NCI-H2196 (cell line): ENCODE measurements at regions not wholly inside any gene's neighbourhood (a gene's known extent, or its start where the extent isn't known, plus 50 kb on each side); places are given as distances from the start of the nearest gene placed in this dataset.

Experiments
- DNase-seq: peaks from one replicate; lab custom pipeline; 2025; ENCODE audit not compliant: unreplicated experiment; lab: John Stamatoyannopoulos, UW

- no peak for DNase-seq
Observed at GRCh38 chr12:24724814-24725213, 224.1 kb downstream of the BCAT1 start.

GRCh38 chr12:24723759-24724158 lies 225.1 kb downstream of the BCAT1 start:
- DNase-seq: no peak

- DNase-seq: no peak
Observed at GRCh38 chr12:24721191-24721590, 227.7 kb downstream of the BCAT1 start.

GRCh38 chr12:24719293-24719721 lies 229.6 kb downstream of the BCAT1 start:
- DNase-seq: no peak

- no peak for DNase-seq
Observed at GRCh38 chr12:24718617-24719016, 230.3 kb downstream of the BCAT1 start.

GRCh38 chr12:24714237-24714636 lies 234.7 kb downstream of the BCAT1 start:
- no peak for DNase-seq

GRCh38 chr12:24711056-24712008 lies 237.6 kb downstream of the BCAT1 start:
- no peak for DNase-seq

GRCh38 chr12:24709216-24709615 lies 239.7 kb downstream of the BCAT1 start:
- no peak for DNase-seq

- no peak for DNase-seq
Observed at GRCh38 chr12:24708718-24709117, 240.2 kb downstream of the BCAT1 start.

- DNase-seq: no peak
Observed at GRCh38 chr12:24708043-24708442, 240.9 kb downstream of the BCAT1 start.

- DNase-seq: no peak
Observed at GRCh38 chr12:24707334-24707733, 241.6 kb downstream of the BCAT1 start.

GRCh38 chr12:24705741-24706358 lies 243.1 kb downstream of the BCAT1 start:
- no peak for DNase-seq

GRCh38 chr12:24705216-24705615 lies 243.7 kb downstream of the BCAT1 start:
- no peak for DNase-seq

- no peak for DNase-seq
Observed at GRCh38 chr12:24701343-24701742, 247.6 kb downstream of the BCAT1 start.

GRCh38 chr12:24698972-24699371 lies 249.9 kb downstream of the BCAT1 start:
- no peak for DNase-seq

GRCh38 chr12:24697769-24698168 lies 251.1 kb downstream of the BCAT1 start:
- DNase-seq: no peak

GRCh38 chr12:24697295-24697694 lies 251.6 kb downstream of the BCAT1 start:
- no peak for DNase-seq

GRCh38 chr12:24696800-24697199 lies 252.1 kb downstream of the BCAT1 start:
- DNase-seq: no peak

- DNase-seq: no peak
Observed at GRCh38 chr12:24695657-24696329, 253.1 kb downstream of the BCAT1 start.

- no peak for DNase-seq
Observed at GRCh38 chr12:24695103-24695502, 253.8 kb downstream of the BCAT1 start.

- DNase-seq: no peak
Observed at GRCh38 chr12:24688601-24689000, 260.3 kb downstream of the BCAT1 start.

- no peak for DNase-seq
Observed at GRCh38 chr12:24681570-24681969, 267.3 kb downstream of the BCAT1 start.
